HG03378 (cell line): ENCODE measurements at regions not wholly inside any gene's neighbourhood (a gene's known extent, or its start where the extent isn't known, plus 50 kb on each side); places are given as distances from the start of the nearest gene placed in this dataset.

ENCODE experiments used
- ATAC-seq: cut with Tn5 transposase; IDR thresholded peaks from one replicate; pipeline ENCODE4 v1.9.1; 2021; ENCODE audit warnings: mild to moderate bottlenecking, moderate library complexity; ENCODE audit not compliant: unreplicated experiment

DNA sequence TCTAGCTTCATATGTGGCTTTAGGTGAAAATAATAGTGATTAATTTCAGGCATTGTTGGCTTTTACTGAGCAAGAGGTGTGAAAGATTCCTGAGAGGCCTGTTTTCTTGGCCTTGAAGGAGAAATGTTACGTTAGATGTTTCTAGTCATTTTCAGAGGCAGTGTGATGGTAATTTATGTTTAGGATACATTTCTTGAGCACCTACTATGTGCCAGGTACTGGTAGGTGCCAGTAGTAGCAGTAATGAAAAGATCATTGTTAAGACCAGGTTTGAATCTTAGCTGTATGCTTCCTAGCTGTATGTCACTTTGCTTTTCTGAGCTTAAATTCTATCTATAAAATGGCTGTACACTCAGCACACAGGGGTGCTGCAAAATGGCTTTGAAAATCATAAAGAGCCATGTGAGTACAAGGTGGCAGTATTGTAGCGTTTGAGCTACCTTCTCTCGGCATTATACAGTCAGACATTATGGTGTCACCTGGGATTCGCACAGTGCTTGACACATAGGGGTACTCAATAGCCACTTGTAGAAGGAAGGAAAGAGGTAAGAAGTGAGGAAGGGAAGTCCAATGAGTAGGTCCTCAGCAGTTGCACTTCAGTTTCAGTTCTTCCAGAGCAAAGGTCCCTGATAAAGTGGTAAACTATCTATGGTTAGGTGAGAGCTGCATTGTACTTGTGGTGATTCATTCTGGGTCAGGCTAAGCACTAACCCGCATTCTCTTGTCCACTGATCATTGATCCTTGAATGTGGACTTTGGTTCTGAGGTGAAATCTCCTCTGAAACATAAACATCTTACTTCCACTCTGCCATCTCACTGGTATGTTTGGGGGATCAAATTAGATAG, 166.5 kb upstream of the NR3C1 start:
- ATAC-seq: no peak

- ATAC-seq: no peak
Observed at GRCh38 chr5:143569213-143569701, 165.8 kb upstream of the NR3C1 start.

DNA sequence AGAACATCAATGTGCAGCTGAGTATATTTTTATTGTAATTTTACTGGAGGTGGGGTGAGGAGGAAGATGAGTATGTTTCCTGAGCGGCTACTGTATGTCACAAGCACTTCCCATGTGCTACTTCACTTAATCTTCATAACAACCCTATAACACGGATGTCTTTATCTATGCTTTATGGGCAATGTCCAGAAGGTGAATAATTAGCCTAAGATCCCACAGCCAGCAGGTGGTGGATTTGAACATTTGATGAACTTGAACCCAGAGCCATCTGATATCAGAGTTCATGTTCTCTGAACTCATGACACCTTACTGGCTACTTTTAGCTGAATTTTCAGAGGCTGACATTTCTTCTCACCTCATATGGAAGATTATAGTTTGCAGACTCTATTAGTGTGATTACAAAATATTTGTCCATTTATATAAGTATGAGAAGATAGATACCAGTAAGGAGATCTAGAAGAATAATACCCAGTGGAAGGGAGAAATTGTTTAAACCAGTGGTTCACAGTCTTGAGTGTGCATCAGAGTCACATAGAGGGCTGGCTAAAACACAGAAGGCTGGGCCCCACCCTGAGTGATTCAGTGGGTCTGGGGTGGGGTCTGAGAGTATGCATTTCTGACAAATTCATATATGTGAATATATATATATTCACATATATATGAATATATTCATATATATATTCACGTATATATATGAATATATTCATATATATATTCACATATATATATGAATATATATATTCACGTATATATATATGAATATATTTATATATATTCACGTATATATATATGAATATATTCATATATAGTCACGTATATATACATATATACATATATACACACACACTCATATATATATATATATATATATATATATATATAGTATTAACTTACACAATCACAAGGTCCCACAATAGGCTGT, 164.4 kb upstream of the NR3C1 start:
- no peak for ATAC-seq

- no peak for ATAC-seq
Observed at GRCh38 chr5:143566139-143566538, 162.7 kb upstream of the NR3C1 start.

- ATAC-seq: peak; percentile 100
Observed at GRCh38 chr5:143564417-143564816, 160.9 kb upstream of the NR3C1 start.

- no peak for ATAC-seq
Observed at GRCh38 chr5:143562935-143563334, 159.4 kb upstream of the NR3C1 start.

DNA sequence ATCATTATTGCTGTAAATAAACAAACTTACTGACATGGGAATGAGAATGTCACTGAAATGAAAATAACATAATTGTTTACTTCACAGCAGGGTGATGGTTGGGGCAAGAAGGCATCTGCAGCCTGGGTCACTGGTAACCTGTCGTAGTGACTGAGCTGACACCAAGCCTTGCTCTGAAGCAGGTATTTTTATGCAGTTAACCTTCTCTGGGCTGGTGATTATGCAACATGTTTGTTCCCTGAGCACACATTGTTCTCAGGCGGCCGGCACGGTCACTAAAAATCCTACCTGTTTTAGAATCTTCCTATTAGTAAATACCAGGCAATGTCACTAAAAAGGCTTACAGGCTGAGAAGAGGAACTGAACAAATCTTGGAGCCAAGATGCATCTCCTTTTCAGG, 157.7 kb upstream of the NR3C1 start:
- no peak for ATAC-seq

DNA sequence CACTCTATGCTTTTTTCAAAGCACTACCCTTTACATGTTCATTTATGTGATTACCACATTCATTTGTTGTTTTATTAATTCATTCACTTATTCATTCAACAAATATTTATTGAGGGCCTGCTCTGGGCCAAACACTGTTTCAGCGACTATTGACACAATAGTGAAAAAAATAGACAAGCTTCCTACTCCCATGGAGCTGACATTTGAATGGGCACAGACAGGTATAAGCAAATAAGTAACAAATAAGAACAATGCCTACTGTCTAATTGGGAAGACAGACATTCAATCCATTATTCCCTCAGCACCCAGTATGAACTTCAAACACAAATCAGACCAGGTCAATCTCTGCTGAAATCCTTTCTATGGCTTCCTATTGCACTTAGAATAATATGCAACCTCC, 156.9 kb upstream of the NR3C1 start:
- ATAC-seq: no peak

DNA sequence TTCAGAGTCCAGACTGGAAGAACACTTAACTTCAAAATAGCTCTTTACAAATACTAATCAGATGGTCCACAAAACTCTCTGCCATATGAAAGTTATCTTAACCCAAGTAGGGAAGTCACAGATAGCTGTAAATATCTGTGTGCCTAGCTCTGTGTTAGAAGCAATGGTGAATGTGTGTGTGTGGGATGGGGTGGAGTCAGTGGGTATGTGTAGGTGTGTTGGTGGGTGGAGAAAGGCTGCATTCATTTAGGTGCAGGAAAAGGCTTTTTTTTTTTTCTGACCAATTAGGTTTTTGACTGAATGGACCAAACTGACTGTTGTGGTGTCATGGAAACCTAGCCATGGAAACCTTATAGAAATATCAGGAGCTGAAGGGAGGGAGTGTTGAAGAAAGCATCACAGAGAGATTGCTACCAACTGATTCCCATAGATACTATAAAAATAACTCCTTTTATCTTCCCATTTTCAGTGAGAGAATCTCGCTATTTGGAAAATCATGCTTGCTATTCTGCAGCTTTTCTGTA, 156.2 kb upstream of the NR3C1 start:
- no peak for ATAC-seq

- no peak for ATAC-seq
Observed at GRCh38 chr5:143558048-143558447, 154.6 kb upstream of the NR3C1 start.

DNA sequence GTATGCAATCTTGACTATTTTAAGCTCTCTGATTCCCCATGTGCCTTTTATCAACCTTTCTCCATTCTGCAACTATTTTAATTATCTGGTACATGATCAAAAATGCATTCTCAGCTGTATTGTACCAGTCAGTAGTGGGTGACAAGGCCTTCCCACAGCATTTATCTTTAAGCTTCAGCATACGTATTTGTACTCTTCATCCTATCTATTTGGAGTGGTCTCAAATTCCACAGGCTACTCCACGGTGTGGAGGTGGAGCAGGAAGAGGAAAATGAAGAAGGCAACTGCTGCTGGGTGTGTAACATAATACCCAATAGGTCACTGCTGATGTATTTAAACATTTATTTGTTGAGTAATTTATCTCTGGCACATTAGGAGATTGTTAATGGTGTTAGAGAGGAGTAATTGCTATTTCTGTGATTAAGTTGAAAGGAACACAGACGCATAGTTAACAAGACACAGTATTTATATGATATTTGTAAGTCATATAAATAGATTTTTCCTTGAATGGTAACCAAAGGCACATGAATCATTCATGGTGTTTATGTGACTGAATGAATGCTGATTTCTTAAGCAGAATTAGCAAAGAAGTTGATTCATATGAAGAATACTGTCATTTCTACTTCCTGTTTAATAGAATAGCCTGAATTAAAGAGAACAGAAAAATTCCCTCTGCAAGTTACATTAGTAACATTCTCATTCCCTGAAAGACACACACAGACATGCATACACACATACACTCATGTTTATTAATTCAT, 153.8 kb upstream of the NR3C1 start:
- peak; percentile 71 for ATAC-seq

GRCh38 chr5:143554918-143555477, 151.5 kb upstream of the NR3C1 start:
- no peak for ATAC-seq

DNA sequence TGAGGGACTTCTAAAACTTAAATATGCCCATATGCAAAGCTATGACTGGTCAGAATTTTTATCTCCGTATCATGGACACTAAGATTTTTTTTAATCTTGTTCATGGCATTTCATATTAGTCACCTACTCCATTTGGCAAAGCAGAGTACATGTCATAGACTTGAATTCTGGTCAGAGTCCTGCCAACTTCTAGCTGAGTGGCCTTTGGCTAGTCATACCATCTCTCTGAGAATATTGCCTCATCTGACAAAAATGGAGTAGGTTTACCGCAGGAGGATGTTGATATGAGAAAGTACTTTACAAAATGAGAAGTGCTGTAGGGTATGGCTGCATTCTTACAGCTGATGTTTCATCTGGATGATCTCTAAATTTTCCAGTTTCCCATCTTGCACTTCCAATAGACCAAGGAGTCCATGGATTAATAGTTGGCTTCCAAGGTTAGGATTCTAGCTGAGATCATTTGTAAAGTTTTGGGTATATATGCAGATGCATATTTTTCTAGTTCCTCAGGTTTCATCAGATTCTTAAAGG, 150.8 kb upstream of the NR3C1 start:
- no peak for ATAC-seq

GRCh38 chr5:143552680-143553079, 149.2 kb upstream of the NR3C1 start:
- no peak for ATAC-seq

DNA sequence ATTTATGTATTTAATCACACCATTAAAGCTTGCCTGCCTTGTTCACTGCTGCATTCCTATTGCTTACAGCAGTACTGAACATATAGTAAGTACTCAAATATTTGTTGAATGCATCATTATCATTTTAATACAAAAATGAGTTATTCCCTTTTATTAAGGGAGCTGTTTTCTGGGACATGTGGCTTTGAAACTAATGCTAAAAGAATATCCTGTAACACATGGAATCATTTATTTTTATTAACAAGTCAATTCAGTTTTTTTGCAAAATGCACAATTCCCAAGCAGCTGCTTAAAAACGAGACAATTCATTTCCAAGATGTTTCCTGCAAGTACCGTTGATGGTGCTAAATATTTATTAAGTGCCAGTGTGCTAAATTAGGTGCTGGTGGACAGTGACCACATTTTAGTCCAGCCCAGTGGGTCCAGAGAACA, 148.3 kb upstream of the NR3C1 start:
- ATAC-seq: no peak

DNA sequence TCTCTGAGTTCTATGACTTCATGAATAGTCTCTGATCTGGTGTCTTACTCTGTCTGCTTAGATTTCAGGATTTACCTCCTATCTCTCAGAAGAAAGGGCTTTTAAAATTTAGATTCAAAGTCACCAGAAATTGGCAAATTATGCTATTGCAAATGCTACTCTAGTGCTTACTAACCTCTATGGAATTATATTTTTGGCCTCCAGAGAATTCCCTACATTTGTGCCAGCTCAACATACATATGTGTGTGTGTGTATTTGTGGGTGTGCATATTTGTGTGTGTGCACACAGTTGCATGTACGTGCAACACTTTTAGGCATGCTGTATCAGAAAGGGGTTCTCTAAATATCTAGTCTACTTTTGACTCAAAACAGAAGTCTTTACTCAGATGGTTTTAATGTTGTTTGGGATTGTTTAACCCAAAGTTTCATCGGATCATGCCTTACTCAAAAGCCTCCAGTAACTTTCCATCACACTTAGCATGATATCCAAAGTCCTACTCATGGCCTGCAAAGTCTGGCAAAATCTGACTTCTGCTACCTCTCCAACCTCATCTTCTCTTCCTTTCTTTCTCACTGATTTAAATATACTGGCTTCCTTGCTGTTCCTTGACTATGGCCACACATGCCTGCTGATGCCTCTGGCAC, 147.6 kb upstream of the NR3C1 start:
- no peak for ATAC-seq

DNA sequence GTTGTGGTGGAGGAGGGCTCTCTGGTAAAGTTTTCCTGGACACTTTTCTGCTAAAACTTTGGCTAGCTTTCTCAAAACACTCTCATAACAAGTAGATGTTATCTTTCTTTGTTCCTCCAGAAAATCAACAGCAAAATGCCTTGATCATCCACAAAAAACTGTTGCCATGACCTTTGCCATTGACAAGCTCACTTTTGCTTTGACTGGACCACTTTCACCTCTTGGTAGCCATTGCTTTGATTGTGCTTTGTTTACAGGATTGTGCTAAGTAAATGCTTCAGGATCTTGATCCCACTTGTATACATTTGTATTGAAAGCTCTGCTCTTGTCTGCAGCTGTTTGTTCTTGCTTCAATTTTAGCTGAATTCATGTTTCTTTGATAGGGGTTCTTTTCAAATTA, 143.9 kb upstream of the NR3C1 start:
- no peak for ATAC-seq

GRCh38 chr5:143546394-143546793, 142.9 kb upstream of the NR3C1 start:
- ATAC-seq: no peak

- no peak for ATAC-seq
Observed at GRCh38 chr5:143544606-143545005, 141.1 kb upstream of the NR3C1 start.
